ENCODE measurements at regions not wholly inside any gene's neighbourhood (a gene's known extent, or its start where the extent isn't known, plus 50 kb on each side); places are given as distances from the start of the nearest gene placed in this dataset.
"Not testable (repeated sequence)": the region's sequence is repeated elsewhere in the genome, so short reads cannot be mapped to it uniquely, and the experiment has no call there.

DNA sequence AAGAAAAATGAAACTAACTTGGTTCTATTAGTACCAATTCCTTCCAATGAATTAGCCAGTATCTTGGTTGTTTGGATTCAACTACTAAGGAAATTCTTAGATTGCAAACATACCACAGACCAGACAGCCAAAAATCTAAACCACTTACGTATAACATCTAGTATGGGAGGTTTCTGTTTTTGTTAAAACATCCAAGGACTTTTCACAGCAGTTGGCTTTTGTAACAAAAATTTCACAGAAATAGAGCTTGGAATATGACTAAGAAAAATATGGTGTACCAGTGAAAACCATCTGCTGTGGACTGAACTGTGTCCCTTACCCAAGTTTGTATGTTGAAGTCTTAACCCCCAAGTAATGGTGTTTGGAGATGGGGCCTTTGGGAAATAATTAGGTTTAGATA is 199.2 kb downstream of the OTOL1 start:
- DNase-seq (ENCODE audit: low spot score in 2 of 2) (no peak), ATAC-seq (no peak)
- peaks cover 3% of the 10 kb centered on the region for H3K9me3 Mint-ChIP-seq
- H3K4me1 Mint-ChIP-seq = no peaks in the 10 kb centered on the region
- H3K4me3 Mint-ChIP-seq = no peak overlapping the region
- H3K36me3 Mint-ChIP-seq = no peaks in the 10 kb centered on the region
- no peak overlapping the region for H3K27ac Mint-ChIP-seq

DNA sequence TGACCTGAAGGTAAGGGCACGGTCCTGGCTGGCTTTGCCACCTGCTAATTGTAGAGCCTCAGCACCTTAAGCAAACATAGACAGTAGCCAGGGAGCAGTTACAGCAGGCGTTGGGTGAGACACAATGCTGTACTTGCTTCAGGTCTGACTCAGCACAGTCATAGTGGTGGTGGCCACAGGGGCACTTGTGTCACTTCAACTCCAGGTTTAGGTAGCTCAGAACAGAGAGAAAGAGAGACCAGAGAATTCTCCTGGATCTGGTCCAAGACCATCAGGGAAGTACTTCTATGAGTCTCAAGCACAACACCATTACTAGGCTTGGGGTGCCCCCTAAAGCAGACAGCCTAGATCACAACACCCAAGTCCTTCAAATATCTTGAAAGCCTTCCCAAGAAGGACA is 204.4 kb downstream of the OTOL1 start:
- H3K4me3 Mint-ChIP-seq = no peak overlapping the region
- no peak overlapping the region for H3K27ac Mint-ChIP-seq
- no peak for ATAC-seq

DNA sequence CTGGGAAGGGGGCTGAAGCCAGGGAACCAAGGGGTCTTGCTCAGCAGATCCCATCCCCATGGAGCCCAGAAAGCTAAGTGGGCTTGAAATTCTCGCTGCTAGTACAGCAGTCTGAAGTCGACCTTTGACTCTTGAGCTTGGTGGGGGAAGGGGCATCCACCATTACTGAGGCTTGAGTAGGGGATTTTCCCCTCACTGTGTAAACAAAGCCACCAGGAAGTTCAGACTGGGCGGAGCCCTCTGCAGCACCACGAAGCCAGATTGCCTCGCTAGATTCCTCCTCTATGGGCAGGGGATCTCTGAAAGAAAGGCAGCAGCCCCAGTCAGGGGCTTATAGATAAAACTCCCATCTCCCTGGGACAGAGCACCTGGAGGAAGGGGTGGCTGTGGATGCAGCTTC is 210.6 kb downstream of the OTOL1 start:
- peaks cover 11% of the 10 kb centered on the region for H3K9me3 Mint-ChIP-seq
- not testable (repeated sequence) for H3K36me3 Mint-ChIP-seq; DNase-seq (ENCODE audit: low spot score in 2 of 2); H3K27ac Mint-ChIP-seq; H3K4me1 Mint-ChIP-seq; H3K4me3 Mint-ChIP-seq; ATAC-seq

More for the DNA sequence above, 204.4 kb downstream of the OTOL1 start:
- H3K4me1 Mint-ChIP-seq = no peaks in the 10 kb centered on the region
- H3K9me3 Mint-ChIP-seq = peaks cover 5% of the 10 kb centered on the region
- no peaks in the 10 kb centered on the region for H3K36me3 Mint-ChIP-seq
- no peak for DNase-seq (ENCODE audit: low spot score in 2 of 2)

DNA sequence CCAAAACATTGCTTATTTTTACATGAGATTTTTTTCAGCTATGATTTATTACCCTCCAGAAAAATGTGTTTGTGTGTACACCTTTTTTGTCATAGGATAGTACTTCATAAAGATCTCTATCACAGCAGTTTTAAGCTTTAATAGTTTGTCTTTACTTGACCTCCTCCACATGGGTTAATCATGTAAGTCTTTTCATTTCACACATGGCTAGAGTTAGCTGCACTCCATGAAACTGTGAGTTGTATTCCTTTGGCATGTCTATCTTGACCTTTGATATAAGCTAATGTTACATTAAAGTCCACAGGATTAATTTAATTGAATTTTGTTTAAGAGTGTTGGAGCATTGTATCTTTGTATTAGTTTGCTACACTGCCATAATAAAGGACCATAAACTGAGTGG is 217.1 kb downstream of the OTOL1 start:
- ATAC-seq (no peak), DNase-seq (ENCODE audit: low spot score in 2 of 2) (no peak)
- Mint-ChIP-seq H3K9me3 (peaks cover 8% of the 10 kb centered on the region), H3K4me3 (no peak overlapping the region), H3K4me1 (no peaks in the 10 kb centered on the region), H3K27ac (no peak overlapping the region), H3K36me3 (no peaks in the 10 kb centered on the region)

DNA sequence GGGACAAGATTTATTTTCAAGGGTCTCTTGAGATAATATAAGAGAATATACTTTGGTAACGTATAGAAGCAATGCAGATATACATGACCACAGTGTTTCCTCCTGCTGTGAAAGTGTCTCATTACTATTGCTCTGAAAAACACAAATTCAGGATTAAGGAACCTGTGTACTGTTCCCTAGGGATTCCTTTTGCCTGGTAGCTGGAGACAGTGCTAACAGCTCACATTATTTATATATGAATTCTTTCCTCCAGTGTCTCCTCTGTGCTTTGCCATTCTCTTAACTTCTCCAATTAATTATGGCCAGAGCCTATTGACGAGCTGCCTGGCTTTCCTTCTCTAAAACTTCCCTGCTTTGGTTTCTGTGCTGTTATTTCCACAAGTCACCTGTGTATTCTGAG is 235.4 kb downstream of the OTOL1 start:
- Mint-ChIP-seq H3K4me3 (no peak overlapping the region), H3K9me3 (peaks cover 12% of the 10 kb centered on the region), H3K36me3 (no peaks in the 10 kb centered on the region), H3K4me1 (no peaks in the 10 kb centered on the region), H3K27ac (no peak overlapping the region)
- DNase-seq (ENCODE audit: low spot score in 2 of 2) (no peak), ATAC-seq (no peak)

DNA sequence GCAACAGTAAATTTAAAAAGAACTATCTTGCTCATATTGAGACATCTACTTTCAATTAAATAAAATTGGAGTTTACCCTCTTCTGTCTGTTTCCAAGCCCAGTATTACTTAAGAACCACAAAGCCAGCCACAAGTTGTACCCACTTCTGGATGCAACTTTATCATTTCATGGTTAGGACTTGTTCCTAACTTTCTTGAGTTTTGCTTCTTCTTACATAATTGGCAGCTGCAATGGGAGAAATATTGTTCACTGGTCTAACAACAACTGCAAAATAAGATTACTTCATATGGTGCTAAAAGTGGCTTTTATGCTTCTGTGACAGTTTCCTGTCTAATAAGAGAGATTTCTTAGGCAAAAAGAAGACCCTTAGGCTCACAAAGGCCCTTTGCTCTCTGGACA is 240.6 kb downstream of the OTOL1 start:
- no peak overlapping the region for H3K27ac Mint-ChIP-seq
- no peak for ATAC-seq
- H3K9me3 Mint-ChIP-seq = peaks cover 12% of the 10 kb centered on the region
- no peak for DNase-seq (ENCODE audit: low spot score in 2 of 2)
- H3K4me3 Mint-ChIP-seq = no peak overlapping the region
- H3K36me3 Mint-ChIP-seq = no peaks in the 10 kb centered on the region
- H3K4me1 Mint-ChIP-seq = no peaks in the 10 kb centered on the region

DNA sequence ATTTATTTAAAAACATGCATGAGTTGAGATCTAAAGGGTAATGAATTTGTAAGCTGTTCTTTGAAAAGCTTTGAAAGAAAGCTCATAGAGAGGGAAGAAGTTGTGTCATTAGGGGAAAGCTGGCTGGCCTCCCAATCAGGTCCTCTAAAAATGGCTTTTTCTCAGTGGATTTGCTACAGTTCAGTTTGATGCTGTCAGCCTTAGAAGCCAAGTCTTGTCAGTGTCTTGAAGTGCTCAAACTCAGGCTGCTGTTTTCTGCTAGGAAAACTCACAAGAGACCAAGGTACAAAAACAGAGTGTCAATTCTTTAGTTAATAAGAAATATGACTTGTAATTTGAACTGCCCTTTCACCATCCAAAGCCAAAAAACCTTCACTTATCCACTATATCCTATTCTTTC is 243.8 kb downstream of the OTOL1 start:
- no peak for DNase-seq (ENCODE audit: low spot score in 2 of 2)
- no peak overlapping the region for H3K27ac Mint-ChIP-seq
- no peak for ATAC-seq
- H3K4me1 Mint-ChIP-seq = no peaks in the 10 kb centered on the region
- H3K36me3 Mint-ChIP-seq = no peaks in the 10 kb centered on the region
- H3K4me3 Mint-ChIP-seq = no peak overlapping the region
- peaks cover 9% of the 10 kb centered on the region for H3K9me3 Mint-ChIP-seq

DNA sequence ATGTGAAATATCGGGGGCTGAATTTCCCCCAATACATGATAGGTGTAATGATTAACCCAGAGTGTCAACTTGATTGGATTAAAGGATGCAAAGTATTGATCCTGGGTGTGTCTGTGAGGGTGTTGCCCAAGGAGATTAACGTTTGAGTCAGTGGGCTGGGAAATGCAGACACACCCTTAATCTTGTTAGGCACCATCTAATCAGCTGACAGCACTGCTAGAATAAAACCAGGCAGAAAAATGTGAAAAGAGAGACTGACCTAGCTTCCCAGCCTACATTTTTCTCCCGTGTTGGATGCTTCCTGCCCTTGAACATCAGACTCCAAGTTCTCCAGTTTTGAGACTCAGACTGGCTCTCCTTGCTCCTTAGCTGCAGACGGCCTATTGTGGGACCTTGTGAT is 247.8 kb downstream of the OTOL1 start:
- H3K27ac Mint-ChIP-seq = no peak overlapping the region
- no peak overlapping the region for H3K4me3 Mint-ChIP-seq
- no peaks in the 10 kb centered on the region for H3K36me3 Mint-ChIP-seq
- DNase-seq (ENCODE audit: low spot score in 2 of 2) (no peak), ATAC-seq (no peak)
- H3K9me3 Mint-ChIP-seq = peaks cover 9% of the 10 kb centered on the region
- H3K4me1 Mint-ChIP-seq = no peaks in the 10 kb centered on the region

DNA sequence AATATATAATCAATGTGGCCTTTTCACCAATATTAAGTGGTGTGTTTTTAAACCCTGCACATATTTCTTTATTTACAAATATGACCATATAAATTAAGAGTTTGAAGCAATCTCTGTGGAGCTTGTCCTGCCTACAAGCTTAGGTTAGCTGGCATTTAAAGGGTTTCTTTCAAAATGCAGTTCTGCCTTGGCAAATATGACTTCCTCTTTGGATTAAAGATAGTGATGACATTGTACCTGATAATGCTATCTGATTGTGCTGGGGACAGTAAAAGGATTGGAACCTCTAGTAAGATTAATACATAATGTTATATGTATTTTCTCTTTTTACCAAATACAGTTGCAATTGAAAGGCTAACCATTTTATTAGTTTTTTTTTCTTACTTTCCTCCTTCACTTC is 249.1 kb downstream of the OTOL1 start:
- DNase-seq (ENCODE audit: low spot score in 2 of 2) = no peak
- Mint-ChIP-seq H3K36me3 (no peaks in the 10 kb centered on the region), H3K4me1 (no peaks in the 10 kb centered on the region), H3K4me3 (no peak overlapping the region), H3K27ac (no peak overlapping the region), H3K9me3 (peaks cover 9% of the 10 kb centered on the region)
- ATAC-seq = no peak

DNA sequence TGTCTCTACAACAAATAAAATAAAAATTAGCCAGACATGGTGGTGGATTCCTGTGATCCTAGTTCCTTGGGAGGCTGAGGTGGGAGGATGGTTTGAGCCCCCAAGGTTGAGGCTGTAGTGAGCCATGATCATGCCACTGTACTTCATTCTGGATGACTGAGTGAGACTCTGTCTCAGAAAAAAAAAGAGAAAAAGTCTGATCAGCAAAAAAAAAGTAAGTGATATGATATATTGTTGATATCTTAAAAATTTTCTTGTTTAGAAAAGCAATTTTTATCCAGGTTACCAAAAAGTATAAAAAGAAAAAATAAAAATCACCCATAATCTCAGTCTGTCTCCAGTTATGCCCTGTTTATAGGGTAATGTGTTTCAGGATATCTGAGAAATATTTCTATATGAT is 251.4 kb downstream of the OTOL1 start:
- DNase-seq (ENCODE audit: low spot score in 2 of 2) = no peak
- H3K4me1 Mint-ChIP-seq = no peaks in the 10 kb centered on the region
- no peak for ATAC-seq
- peaks cover 5% of the 10 kb centered on the region for H3K9me3 Mint-ChIP-seq
- no peak overlapping the region for H3K4me3 Mint-ChIP-seq
- H3K36me3 Mint-ChIP-seq = no peaks in the 10 kb centered on the region
- H3K27ac Mint-ChIP-seq = no peak overlapping the region

DNA sequence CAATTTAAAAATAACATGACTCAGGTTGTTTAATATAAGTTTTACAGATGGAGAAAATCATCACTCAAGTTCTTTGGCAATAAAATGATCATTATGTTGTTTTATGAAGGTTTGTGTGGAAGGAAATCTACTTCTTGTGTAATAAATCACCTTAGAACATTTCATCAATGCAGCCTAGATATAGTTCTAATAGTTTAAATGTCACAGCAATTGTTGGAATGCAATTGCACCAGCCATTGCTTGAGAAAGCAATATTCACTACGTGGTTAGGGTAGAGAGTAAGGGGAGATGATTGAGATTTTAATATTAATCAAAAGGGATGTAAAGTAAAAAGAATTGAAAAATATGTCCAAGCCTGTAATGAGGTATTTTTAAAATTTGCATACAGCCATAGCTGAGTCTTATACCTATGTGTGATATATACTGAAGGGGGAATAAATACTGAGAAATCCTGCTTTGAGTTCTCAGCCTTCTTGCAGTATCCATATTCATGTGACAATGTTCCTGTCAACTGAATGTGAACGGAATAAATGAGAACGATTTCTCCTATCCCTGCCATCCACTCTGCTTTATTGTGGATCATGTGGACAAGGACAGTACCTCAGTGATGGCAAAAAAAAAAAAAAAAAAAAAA is 257.9 kb downstream of the OTOL1 start:
- Mint-ChIP-seq H3K4me3 (no peak overlapping the region), H3K27ac (no peak overlapping the region), H3K36me3 (no peaks in the 10 kb centered on the region), H3K9me3 (peaks cover 9% of the 10 kb centered on the region), H3K4me1 (no peaks in the 10 kb centered on the region)
- ATAC-seq = no peak
- no peak for DNase-seq (ENCODE audit: low spot score in 2 of 2)

DNA sequence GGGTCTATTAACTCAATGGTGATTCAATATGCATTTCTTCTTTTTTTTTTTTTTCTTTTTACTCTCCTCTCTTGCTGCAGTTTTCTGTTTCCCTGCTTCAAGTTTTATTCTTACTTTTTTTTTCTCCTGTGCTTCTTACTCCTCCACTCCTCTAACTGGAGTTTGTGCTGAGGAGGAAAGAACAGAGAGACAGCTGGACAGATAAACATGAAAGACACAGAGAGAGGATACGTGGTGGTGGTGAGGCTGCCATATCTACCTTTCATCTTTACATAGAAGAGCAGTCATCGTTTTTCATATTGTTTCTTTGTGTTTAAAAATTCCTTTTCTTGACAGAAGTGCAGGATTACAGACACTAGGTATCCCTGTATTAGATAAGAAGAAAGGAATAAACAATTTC is 262.8 kb downstream of the OTOL1 start:
- Mint-ChIP-seq H3K27ac (no peak overlapping the region), H3K4me3 (no peak overlapping the region), H3K9me3 (peaks cover 9% of the 10 kb centered on the region), H3K36me3 (no peaks in the 10 kb centered on the region), H3K4me1 (no peaks in the 10 kb centered on the region)
- ATAC-seq = no peak
- no peak for DNase-seq (ENCODE audit: low spot score in 2 of 2)

DNA sequence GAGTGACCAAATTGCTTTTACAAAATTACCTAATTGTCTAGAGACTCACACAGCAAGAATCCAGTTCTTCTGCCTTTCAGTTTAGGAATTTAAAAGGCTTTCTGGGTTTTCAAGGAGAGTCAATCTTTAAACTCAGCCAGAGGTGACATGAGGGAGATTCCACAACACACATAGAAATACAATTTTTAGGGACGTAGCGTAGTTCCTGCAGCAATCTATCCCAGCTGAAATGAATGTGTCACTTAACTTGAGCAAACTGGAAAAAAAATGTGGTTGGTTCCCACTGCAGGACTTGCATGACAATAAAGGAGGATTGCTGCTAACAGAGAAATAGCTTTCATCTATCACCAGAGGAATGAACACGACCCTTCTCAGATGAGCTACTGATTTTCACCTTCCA is 269.7 kb downstream of the OTOL1 start:
- no peaks in the 10 kb centered on the region for H3K9me3 Mint-ChIP-seq
- H3K4me1 Mint-ChIP-seq = no peaks in the 10 kb centered on the region
- no peak overlapping the region for H3K4me3 Mint-ChIP-seq
- ATAC-seq (no peak), DNase-seq (ENCODE audit: low spot score in 2 of 2) (no peak)
- H3K36me3 Mint-ChIP-seq = no peaks in the 10 kb centered on the region
- no peak overlapping the region for H3K27ac Mint-ChIP-seq

DNA sequence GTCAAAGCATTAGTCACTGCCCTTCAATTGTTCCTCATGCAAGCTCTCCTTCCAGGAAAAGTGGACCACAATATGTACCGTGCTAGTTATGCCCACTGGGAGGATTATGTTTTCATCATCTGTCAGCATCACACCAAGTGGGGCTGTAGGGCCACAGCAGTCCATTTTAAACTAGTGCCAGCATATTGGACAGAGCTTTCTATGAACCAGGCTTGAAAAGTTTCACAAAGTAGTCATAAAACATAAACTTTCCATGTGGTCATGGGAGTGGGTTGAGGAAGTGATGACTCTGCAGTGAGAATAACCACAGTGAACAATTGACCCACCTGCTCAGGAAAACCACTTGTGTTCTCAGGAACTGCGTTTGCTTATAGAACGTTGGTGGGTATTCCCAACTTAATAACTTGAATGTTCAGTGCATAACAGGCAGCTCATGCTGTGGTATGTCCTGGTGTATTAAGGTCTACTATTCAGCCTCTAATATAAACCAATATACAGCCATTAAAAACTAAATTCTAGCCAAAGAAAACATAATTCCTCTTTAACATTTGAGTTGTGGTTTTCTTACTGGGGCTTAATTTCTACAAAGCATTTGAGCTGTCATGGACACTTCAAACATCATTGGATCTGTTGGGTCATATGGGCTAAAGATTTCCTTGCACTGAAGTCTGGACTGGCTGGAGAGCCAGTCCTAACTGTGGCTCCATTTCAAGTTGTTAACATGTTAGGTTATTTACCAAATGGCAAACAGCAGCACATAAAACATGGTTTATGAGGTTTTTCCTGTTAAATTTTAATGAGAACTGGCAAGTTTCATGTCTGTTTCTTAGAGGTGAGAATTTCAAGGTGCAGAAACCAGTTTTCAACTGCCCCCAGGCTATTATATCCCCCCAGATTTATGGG is 274.1 kb downstream of the OTOL1 start:
- no peak overlapping the region for H3K27ac Mint-ChIP-seq
- no peaks in the 10 kb centered on the region for H3K36me3 Mint-ChIP-seq
- peak; percentile 57 for ATAC-seq
- peaks cover 3% of the 10 kb centered on the region for H3K9me3 Mint-ChIP-seq
- H3K4me3 Mint-ChIP-seq = no peak overlapping the region
- DNase-seq (ENCODE audit: low spot score in 2 of 2) = no peak
- no peaks in the 10 kb centered on the region for H3K4me1 Mint-ChIP-seq

DNA sequence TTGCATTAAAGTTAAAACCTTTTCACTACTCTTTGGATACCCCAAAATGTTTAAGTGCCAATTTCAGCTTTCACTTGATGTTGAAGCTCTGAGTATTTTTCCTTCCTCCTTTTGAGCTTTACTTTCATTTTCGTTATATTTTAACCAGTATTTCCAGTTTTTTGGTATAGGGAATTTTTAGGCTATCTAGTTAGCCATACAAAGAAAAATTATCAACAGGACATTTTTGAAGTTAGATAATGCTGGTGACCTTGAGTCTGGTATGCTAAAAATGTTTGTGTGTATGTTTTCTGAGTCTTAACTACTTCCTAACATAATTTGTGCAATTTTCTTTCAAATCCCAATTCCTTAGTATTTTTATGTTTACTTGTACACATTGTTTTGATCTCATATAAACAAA is 284.8 kb downstream of the OTOL1 start:
- H3K4me1 Mint-ChIP-seq = no peaks in the 10 kb centered on the region
- H3K4me3 Mint-ChIP-seq = no peak overlapping the region
- DNase-seq (ENCODE audit: low spot score in 2 of 2) (no peak), ATAC-seq (no peak)
- peaks cover 9% of the 10 kb centered on the region for H3K9me3 Mint-ChIP-seq
- no peaks in the 10 kb centered on the region for H3K36me3 Mint-ChIP-seq
- H3K27ac Mint-ChIP-seq = no peak overlapping the region

DNA sequence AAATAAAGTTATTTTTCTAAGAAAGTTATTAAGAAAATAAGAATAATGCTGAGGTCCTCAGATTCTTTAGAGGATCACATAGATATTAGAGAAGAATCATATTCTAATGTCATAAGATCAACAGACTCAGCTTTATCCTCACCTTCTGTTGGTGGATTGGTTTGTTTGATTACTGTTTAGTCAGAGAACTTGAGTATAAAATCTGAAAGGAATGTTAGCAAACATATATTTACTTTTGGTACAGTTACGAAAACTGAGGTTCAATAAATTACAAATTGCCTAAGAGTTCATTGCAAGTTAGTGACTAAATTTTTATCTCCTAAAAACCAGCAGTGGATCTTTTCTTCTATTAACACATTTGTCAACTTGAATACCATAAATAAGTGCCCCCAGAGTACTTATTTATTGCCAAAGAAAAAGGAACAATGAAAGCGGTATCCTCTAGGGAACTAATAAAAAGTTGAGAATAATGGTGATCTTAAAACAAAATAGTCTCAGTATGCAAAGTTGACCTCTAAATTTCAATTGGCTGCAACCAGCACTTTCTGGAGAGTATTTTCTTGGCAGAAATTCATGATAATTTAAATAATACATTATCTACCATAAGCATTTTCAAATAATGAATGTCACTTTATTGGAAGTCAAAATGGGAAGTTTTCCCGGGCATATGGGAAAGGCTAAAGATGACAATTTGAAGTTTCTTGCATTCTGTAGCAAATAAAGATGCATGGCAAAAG is 296.8 kb downstream of the OTOL1 start:
- DNase-seq (ENCODE audit: low spot score in 2 of 2) (no peak), ATAC-seq (no peak)
- no peak overlapping the region for H3K27ac Mint-ChIP-seq
- no peaks in the 10 kb centered on the region for H3K36me3 Mint-ChIP-seq
- H3K4me1 Mint-ChIP-seq = no peaks in the 10 kb centered on the region
- peaks cover 7% of the 10 kb centered on the region for H3K9me3 Mint-ChIP-seq
- no peak overlapping the region for H3K4me3 Mint-ChIP-seq

All from stimulated activated effector memory CD8-positive, alpha-beta T cell treated with anti-CD3 and anti-CD28 coated beads, Interleukin-12 subunit alpha, Interleukin-12 subunit beta, amount 100 ng/mL, for 72 hours (primary cell).